Gastroesophageal sphincter (tissue), 3 donors: ENCODE measurements at regions not wholly inside any gene's neighbourhood (a gene's known extent, or its start where the extent isn't known, plus 50 kb on each side); places are given as distances from the start of the nearest gene placed in this dataset.

Experiments
- POLR2A ChIP-seq, 2 donors: fragments of 450-650 bp; IDR thresholded peaks; one replicate each; pipeline ENCODE4 v1.6.1; 2017; ENCODE audit warnings: antibody characterized with exemption in 2 of 2, mild to moderate bottlenecking in 2 of 2, moderate library complexity in 1 of 2
- TF ChIP-seq, protein P1 (sequence below), 4 experiments: fragments of 200-600 bp in 2 of 4; fragments of 450-650 bp in 2 of 4; sonication (generic) in 1 of 4; IDR thresholded peaks; one replicate each; pipeline ENCODE4 v1.5.1; 2017 to 2019; ENCODE audit warnings: antibody characterized with exemption in 4 of 4, mild to moderate bottlenecking in 2 of 4, moderate library complexity in 2 of 4

DNA sequence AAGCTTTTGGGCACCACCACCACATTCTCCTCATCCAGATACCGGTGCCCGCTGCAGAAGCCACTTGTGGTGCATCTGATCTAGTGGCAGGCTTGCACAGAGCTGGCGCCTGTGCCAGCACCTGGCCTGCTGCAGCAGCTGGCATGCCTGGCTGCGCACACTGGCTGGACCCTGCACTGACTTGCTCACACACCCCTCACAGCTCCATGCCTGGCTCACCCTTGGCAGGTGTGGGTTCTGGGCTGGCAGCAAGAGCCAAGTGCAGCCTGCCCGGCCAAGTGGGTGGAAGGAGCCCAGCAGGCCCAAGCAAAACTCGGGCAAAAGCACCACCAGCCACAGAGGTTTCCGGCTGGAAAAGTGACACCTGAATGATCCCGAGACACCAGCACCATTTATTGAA lies 315.7 kb upstream of the RRP15 start:
- TF ChIP-seq POLR2A (IDR thresholded peaks at IDR 0.05), result no peak
- TF ChIP-seq, protein P1, sequence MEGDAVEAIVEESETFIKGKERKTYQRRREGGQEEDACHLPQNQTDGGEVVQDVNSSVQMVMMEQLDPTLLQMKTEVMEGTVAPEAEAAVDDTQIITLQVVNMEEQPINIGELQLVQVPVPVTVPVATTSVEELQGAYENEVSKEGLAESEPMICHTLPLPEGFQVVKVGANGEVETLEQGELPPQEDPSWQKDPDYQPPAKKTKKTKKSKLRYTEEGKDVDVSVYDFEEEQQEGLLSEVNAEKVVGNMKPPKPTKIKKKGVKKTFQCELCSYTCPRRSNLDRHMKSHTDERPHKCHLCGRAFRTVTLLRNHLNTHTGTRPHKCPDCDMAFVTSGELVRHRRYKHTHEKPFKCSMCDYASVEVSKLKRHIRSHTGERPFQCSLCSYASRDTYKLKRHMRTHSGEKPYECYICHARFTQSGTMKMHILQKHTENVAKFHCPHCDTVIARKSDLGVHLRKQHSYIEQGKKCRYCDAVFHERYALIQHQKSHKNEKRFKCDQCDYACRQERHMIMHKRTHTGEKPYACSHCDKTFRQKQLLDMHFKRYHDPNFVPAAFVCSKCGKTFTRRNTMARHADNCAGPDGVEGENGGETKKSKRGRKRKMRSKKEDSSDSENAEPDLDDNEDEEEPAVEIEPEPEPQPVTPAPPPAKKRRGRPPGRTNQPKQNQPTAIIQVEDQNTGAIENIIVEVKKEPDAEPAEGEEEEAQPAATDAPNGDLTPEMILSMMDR (IDR thresholded peaks at IDR 0.05), result no peak
